Neuronal stem cell (in vitro differentiated cells): ENCODE measurements at regions not wholly inside any gene's neighbourhood (a gene's known extent, or its start where the extent isn't known, plus 50 kb on each side); places are given as distances from the start of the nearest gene placed in this dataset.

Experiments used
- DNase-seq: peaks from one replicate; pipeline ENCODE4 v3.0.0-alpha.2; 2013; ENCODE audit warnings: low spot score
- H2AFZ ChIP-seq: one replicate; pipeline ENCODE4 v1.6.1; 2013; ENCODE audit warnings: mild to moderate bottlenecking, low read length, inconsistent platforms
- H2AK5ac ChIP-seq: 2 replicates; pipeline ENCODE4 v1.6.1; 2013; ENCODE audit warnings: low read depth, mild to moderate bottlenecking, inconsistent platforms, low read length, moderate library complexity, mixed read lengths
- H2BK120ac ChIP-seq: 2 replicates; pipeline ENCODE4 v1.6.1; 2013; ENCODE audit warnings: low read depth, mild to moderate bottlenecking, inconsistent platforms, low read length, moderate library complexity, mixed read lengths
- H2BK12ac ChIP-seq: one replicate; pipeline ENCODE4 v1.6.1; 2013; ENCODE audit warnings: low read length, inconsistent platforms
- H2BK15ac ChIP-seq: 2 replicates; pipeline ENCODE4 v1.6.1; 2013; ENCODE audit warnings: mild to moderate bottlenecking, low read length, inconsistent platforms, mixed read lengths
- H2BK5ac ChIP-seq: one replicate; pipeline ENCODE4 v1.6.1; 2013; ENCODE audit warnings: inconsistent platforms, mild to moderate bottlenecking, low read length, moderate library complexity
- H3K14ac ChIP-seq: one replicate; pipeline ENCODE4 v1.6.1; 2013; ENCODE audit warnings: low read length, inconsistent platforms
- H3K18ac ChIP-seq: 2 replicates; pipeline ENCODE4 v1.6.1; 2013; ENCODE audit warnings: low read length, inconsistent platforms
- H3K23ac ChIP-seq: 2 replicates; pipeline ENCODE4 v1.6.1; 2013; ENCODE audit warnings: low read depth, mild to moderate bottlenecking, mixed read lengths, low read length, inconsistent platforms; ENCODE audit not compliant: poor library complexity
- H3K27ac ChIP-seq: replicated peaks from 3 replicates; pipeline ENCODE4 v1.5.1; 2013; ENCODE audit warnings: low read length, inconsistent platforms
- H3K27me3 ChIP-seq, 3 experiments: 2 replicates each; pipeline ENCODE4 v1.6.1; 2013; ENCODE audit warnings: low read length in 3 of 3, mild to moderate bottlenecking in 2 of 3, inconsistent platforms in 1 of 3, low read depth in 1 of 3, mixed read lengths in 1 of 3, moderate library complexity in 1 of 3; ENCODE audit not compliant: control insufficient read depth in 3 of 3, insufficient read depth in 3 of 3
- H3K36me3 ChIP-seq, 2 donors: replicated peaks in 1 of 2; 2 replicates each; pipeline ENCODE4 v1.6.1; 2013; ENCODE audit warnings: low read length in 2 of 2; ENCODE audit not compliant: control insufficient read depth in 2 of 2, insufficient read depth in 2 of 2
- H3K4ac ChIP-seq: 2 replicates; pipeline ENCODE4 v1.6.1; 2013; ENCODE audit warnings: inconsistent platforms, mild to moderate bottlenecking, low read length, moderate library complexity
- H3K4me1 ChIP-seq, 2 donors: 1 replicate in 1 of 2; 2 replicates in 1 of 2; pipeline ENCODE4 v1.6.1; 2013; ENCODE audit warnings: low read length in 2 of 2, low read depth in 1 of 2; ENCODE audit not compliant: control insufficient read depth in 2 of 2, insufficient read depth in 1 of 2
- H3K4me2 ChIP-seq: one replicate; pipeline ENCODE4 v1.6.1; 2013; ENCODE audit warnings: mild to moderate bottlenecking, low read length, inconsistent platforms; ENCODE audit not compliant: insufficient read depth, poor library complexity, severe bottlenecking
- H3K4me3 ChIP-seq, 2 donors: 2 replicates each; pipeline ENCODE4 v1.5.1; 2013; ENCODE audit warnings: low read length in 2 of 2, mild to moderate bottlenecking in 2 of 2, inconsistent platforms in 1 of 2, moderate library complexity in 1 of 2
- H3K79me1 ChIP-seq: one replicate; pipeline ENCODE4 v1.6.1; 2013; ENCODE audit warnings: low read depth, mild to moderate bottlenecking, inconsistent platforms, low read length, moderate library complexity
- H3K9ac ChIP-seq: one replicate; pipeline ENCODE4 v1.6.1; 2013; ENCODE audit warnings: mild to moderate bottlenecking, low read depth, low read length, inconsistent platforms; ENCODE audit not compliant: poor library complexity
- H3K9me3 ChIP-seq, 2 donors: replicated peaks in 1 of 2; 2 replicates each; pipeline versions ENCODE3 to v1.6.1; 2013; ENCODE audit warnings: low read length in 2 of 2, mild to moderate bottlenecking in 2 of 2, inconsistent platforms in 1 of 2, low read depth in 1 of 2, mixed read lengths in 1 of 2, moderate library complexity in 1 of 2; ENCODE audit not compliant: control insufficient read depth in 2 of 2, insufficient read depth in 1 of 2
- H4K8ac ChIP-seq: one replicate; pipeline ENCODE4 v1.6.1; 2013; ENCODE audit warnings: low read depth, mild to moderate bottlenecking, inconsistent platforms, low read length, moderate library complexity
- H4K91ac ChIP-seq: one replicate; pipeline ENCODE4 v1.6.1; 2013; ENCODE audit warnings: low read length, low read depth, mild to moderate bottlenecking, inconsistent platforms; ENCODE audit not compliant: poor library complexity
- WGBS, 2 donors: extraction: QIAGEN DNeasy Blood & Tissue Kit; methylation state at CpG; one replicate each; pipeline ENCODE4 v1.1.7; 2013; ENCODE audit warnings: missing lambda C conversion rate in 2 of 2, mixed read lengths in 1 of 2; ENCODE audit not compliant: insufficient read length in 2 of 2, insufficient replicate concordance in 1 of 2; ENCODE audit errors: extremely low coverage in 2 of 2; 5-methylcytosine and 5-hydroxymethylcytosine counted together

GRCh38 chr11:98194611-98195010 is 826.1 kb upstream of the CNTN5 start:
- H2BK120ac ChIP-seq = no peak overlapping the region
- H2BK15ac ChIP-seq = no peak overlapping the region
- no peak overlapping the region for H3K4ac ChIP-seq
- H3K4me2 ChIP-seq = no peak overlapping the region
- no peak overlapping the region for H4K91ac ChIP-seq
- no CpG with 5 or more reads among the region's 7 CpGs for WGBS, 2 donors
- no peak overlapping the region for H3K23ac ChIP-seq
- no peak overlapping the region for H3K14ac ChIP-seq
- no peaks in the 10 kb centered on the region for H3K4me1 ChIP-seq
- no peak for DNase-seq
- no peak overlapping the region for H3K9ac ChIP-seq
- H2BK5ac ChIP-seq = no peak overlapping the region
- H3K4me3 ChIP-seq = no peak overlapping the region
- no peak overlapping the region for H4K8ac ChIP-seq
- no peaks in the 10 kb centered on the region for H3K9me3 ChIP-seq
- H2AK5ac ChIP-seq = no peak overlapping the region
- H3K27ac ChIP-seq = no peak overlapping the region
- no peaks in the 10 kb centered on the region for H3K36me3 ChIP-seq
- H2AFZ ChIP-seq = no peak overlapping the region
- no peak overlapping the region for H3K18ac ChIP-seq
- H2BK12ac ChIP-seq = no peak overlapping the region
- no peaks in the 10 kb centered on the region for H3K79me1 ChIP-seq
- no peaks in the 10 kb centered on the region for H3K27me3 ChIP-seq

GRCh38 chr11:98195300-98195699 is 825.4 kb upstream of the CNTN5 start:
- no peak overlapping the region for H2BK12ac ChIP-seq
- H2AK5ac ChIP-seq = no peak overlapping the region
- H3K4me3 ChIP-seq = no peak overlapping the region
- H3K9me3 ChIP-seq = no peaks in the 10 kb centered on the region
- H3K9ac ChIP-seq = no peak overlapping the region
- no peaks in the 10 kb centered on the region for H3K36me3 ChIP-seq
- H3K27me3 ChIP-seq = no peaks in the 10 kb centered on the region
- no peak overlapping the region for H4K91ac ChIP-seq
- no peak overlapping the region for H2BK5ac ChIP-seq
- no peak overlapping the region for H2BK120ac ChIP-seq
- H2BK15ac ChIP-seq = no peak overlapping the region
- no peak for DNase-seq
- no CpG with 5 or more reads among the region's 1 CpG for WGBS, 2 donors
- no peak overlapping the region for H3K14ac ChIP-seq
- H2AFZ ChIP-seq = no peak overlapping the region
- no peak overlapping the region for H3K4me2 ChIP-seq
- H3K18ac ChIP-seq = no peak overlapping the region
- no peak overlapping the region for H3K4ac ChIP-seq
- H3K79me1 ChIP-seq = no peaks in the 10 kb centered on the region
- H3K23ac ChIP-seq = no peak overlapping the region
- H3K4me1 ChIP-seq = no peaks in the 10 kb centered on the region
- H3K27ac ChIP-seq = no peak overlapping the region
- H4K8ac ChIP-seq = no peak overlapping the region

GRCh38 chr11:98207086-98207485 is 813.7 kb upstream of the CNTN5 start:
- Histone ChIP-seq H3K14ac (peak overlapping the region; percentile 79), H3K9ac (no peak overlapping the region), H2AFZ (no peak overlapping the region), H2AK5ac (peak overlapping the region; percentile 26), H4K91ac (no peak overlapping the region), H3K27me3 (no peaks in the 10 kb centered on the region), H3K27ac (no peak overlapping the region), H3K79me1 (no peaks in the 10 kb centered on the region), H3K23ac (peak overlapping the region; percentile 49), H3K9me3 (peaks cover 0 to 2% of the 10 kb centered on the region in 2 donors), H3K4me1 (no peaks in the 10 kb centered on the region), H2BK15ac (no peak overlapping the region), H3K36me3 (no peaks in the 10 kb centered on the region), H3K18ac (no peak overlapping the region), H3K4ac (no peak overlapping the region), H3K4me2 (no peak overlapping the region), H2BK120ac (no peak overlapping the region), H2BK12ac (peak overlapping the region; percentile 49), H4K8ac (peak overlapping the region; percentile 68), H3K4me3 (peak overlapping the region in 1 of 2 donors; percentile 15), H2BK5ac (no peak overlapping the region)
- no peak for DNase-seq
- no CpG with 5 or more reads among the region's 8 CpGs for WGBS, 2 donors

GRCh38 chr11:98227278-98227677 is 793.5 kb upstream of the CNTN5 start:
- Histone ChIP-seq H3K4me1 (no peaks in the 10 kb centered on the region), H2BK5ac (no peak overlapping the region), H2AK5ac (no peak overlapping the region), H3K14ac (no peak overlapping the region), H2BK120ac (no peak overlapping the region), H2AFZ (no peak overlapping the region), H3K4me2 (no peak overlapping the region), H3K4ac (no peak overlapping the region), H4K8ac (no peak overlapping the region), H3K23ac (no peak overlapping the region), H2BK15ac (no peak overlapping the region), H3K79me1 (no peaks in the 10 kb centered on the region), H3K36me3 (no peaks in the 10 kb centered on the region), H3K9ac (no peak overlapping the region), H3K9me3 (no peaks in the 10 kb centered on the region), H3K27me3 (no peaks in the 10 kb centered on the region), H4K91ac (no peak overlapping the region), H2BK12ac (no peak overlapping the region), H3K27ac (no peak overlapping the region), H3K18ac (no peak overlapping the region), H3K4me3 (no peak overlapping the region)
- no peak for DNase-seq
- WGBS, 2 donors = no CpG with 5 or more reads among the region's 1 CpG
